Astrocyte of the cerebellum (primary cell): ENCODE measurements at regions not wholly inside any gene's neighbourhood (a gene's known extent, or its start where the extent isn't known, plus 50 kb on each side); places are given as distances from the start of the nearest gene placed in this dataset.

ENCODE experiments used
- DNase-seq: peaks from one replicate; pipeline ENCODE4 v3.0.0-alpha.2; 2011; ENCODE audit warnings: low read depth
- H3K4me3 ChIP-seq: 2 replicates; pipeline ENCODE4 v1.5.1; 2011; ENCODE audit warnings: mild to moderate bottlenecking, low read depth, low read length, moderate library complexity
- in situ Hi-C: cut with HindIII; loops from 2 replicates; pipeline ENCODE4 v1.10.0; 2017; ENCODE audit warnings: low sequenced_read_pairs
- TF ChIP-seq, protein P1 (sequence below): IDR thresholded peaks from 2 replicates; pipeline ENCODE4 v1.5.1; 2012; ENCODE audit warnings: low read length, low read depth, moderate library complexity, mild to moderate bottlenecking; ENCODE audit errors: missing control alignments

GRCh38 chr5:8491254-8491653 is 622.3 kb downstream of the MTRR start:
- TF ChIP-seq, protein P1, sequence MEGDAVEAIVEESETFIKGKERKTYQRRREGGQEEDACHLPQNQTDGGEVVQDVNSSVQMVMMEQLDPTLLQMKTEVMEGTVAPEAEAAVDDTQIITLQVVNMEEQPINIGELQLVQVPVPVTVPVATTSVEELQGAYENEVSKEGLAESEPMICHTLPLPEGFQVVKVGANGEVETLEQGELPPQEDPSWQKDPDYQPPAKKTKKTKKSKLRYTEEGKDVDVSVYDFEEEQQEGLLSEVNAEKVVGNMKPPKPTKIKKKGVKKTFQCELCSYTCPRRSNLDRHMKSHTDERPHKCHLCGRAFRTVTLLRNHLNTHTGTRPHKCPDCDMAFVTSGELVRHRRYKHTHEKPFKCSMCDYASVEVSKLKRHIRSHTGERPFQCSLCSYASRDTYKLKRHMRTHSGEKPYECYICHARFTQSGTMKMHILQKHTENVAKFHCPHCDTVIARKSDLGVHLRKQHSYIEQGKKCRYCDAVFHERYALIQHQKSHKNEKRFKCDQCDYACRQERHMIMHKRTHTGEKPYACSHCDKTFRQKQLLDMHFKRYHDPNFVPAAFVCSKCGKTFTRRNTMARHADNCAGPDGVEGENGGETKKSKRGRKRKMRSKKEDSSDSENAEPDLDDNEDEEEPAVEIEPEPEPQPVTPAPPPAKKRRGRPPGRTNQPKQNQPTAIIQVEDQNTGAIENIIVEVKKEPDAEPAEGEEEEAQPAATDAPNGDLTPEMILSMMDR: no peak
- H3K4me3 ChIP-seq: no peak overlapping the region
- in situ Hi-C loops: no loop called here
- no peak for DNase-seq

GRCh38 chr5:8493176-8493575 is 624.2 kb downstream of the MTRR start:
- in situ Hi-C loops: no loop called here
- no peak for DNase-seq
- TF ChIP-seq, protein P1: no peak
- H3K4me3 ChIP-seq: no peak overlapping the region

DNA sequence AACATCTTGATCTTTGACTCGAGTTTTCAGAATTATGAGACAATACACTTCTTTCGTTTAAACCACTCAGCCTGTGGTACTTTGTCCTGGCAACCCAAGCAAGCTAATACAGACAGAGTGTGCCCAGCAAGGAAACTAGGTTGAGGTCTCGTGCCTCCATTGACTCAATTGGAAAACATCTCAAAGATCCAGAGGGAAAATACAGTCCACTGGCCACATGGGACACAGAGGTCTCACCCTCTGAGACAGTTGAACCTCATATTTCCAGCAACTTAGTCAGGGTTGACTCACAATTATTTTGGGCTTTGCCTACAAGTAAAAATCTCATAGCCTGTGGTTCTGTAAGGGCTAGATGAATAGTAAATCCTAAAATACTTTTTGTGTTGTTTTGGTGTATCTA is 631.5 kb downstream of the MTRR start:
- TF ChIP-seq, protein P1: no peak
- in situ Hi-C loops: no loop called here
- H3K4me3 ChIP-seq: no peak overlapping the region
- no peak for DNase-seq

DNA sequence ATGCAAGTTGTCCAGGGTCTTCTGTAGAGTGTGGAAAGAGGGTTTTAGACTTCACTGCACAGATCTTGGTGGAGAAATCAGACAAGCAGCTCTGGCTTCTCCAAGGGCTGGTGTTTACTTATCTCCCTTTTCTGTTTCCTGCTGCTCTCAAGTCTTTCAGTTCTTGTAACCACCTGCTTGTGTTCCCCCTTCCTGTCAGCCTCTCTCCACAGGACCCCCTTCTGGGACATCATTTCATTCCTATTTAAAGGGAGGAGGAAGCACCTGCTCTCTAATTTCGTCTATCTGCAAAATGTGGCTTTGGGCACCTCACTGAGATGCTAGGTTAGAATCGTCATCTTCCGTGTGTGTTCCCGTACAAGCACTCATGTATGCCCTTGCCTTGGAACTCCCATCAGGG is 636.2 kb downstream of the MTRR start:
- H3K4me3 ChIP-seq: no peak overlapping the region
- TF ChIP-seq, protein P1: no peak
- in situ Hi-C loops: no loop called here
- no peak for DNase-seq

GRCh38 chr5:8508231-8508630 is 639.3 kb downstream of the MTRR start:
- no peak overlapping the region for H3K4me3 ChIP-seq
- in situ Hi-C loops: no loop called here
- no peak for DNase-seq
- TF ChIP-seq, protein P1: no peak

DNA sequence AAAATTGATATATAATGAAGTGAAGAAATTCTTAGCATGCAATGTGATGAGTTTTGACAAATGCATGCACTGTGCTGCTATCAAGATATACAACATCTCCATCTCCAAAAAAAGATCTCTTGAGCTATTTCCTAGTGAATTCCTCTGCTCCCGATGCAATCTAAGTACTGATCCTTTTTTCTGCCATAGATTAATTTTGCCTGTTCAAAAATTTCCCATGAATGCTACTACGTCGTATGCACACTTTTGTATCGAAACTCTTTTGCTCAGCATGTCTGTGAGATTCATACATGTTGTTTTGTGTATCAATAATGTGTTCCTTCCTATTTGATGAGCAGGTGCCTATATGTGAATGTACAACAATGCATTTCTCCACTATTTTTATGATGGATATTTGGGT is 647.4 kb downstream of the MTRR start:
- in situ Hi-C loops: no loop called here
- TF ChIP-seq, protein P1: no peak
- no peak for DNase-seq

DNA sequence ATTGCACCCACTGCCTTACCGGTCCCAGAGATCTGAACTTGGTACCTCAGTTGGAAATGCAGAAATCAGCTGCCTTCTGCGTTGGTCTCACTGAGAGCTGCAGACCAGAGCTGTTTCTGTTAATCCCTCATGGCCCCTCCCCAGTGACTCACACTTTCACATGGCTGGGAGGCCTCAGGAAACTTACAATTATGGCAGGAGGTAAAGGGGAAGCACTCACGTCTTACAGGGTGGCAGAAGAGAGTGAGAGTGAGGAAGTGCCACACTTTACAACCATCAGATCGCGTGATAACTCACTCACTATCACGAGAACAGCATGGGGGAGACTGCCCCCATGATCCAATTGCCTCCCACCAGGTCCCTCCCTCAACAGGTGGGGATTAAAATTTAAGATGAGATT is 648.5 kb downstream of the MTRR start:
- no peak overlapping the region for H3K4me3 ChIP-seq
- no peak for DNase-seq
- TF ChIP-seq, protein P1: no peak
- in situ Hi-C loops: no loop called here

More for the DNA sequence above, 647.4 kb downstream of the MTRR start:
- no peak overlapping the region for H3K4me3 ChIP-seq
